Naive thymus-derived CD4-positive, alpha-beta T cell (primary cell): ENCODE measurements at regions not wholly inside any gene's neighbourhood (a gene's known extent, or its start where the extent isn't known, plus 50 kb on each side); places are given as distances from the start of the nearest gene placed in this dataset.

Experiments
- ATAC-seq: fragments of 150-1000 bp; cut with Tn5 transposase; 2 replicates; pipeline ENCODE4 v1.10.0; 2021; ENCODE audit warnings: mild to moderate bottlenecking, moderate library complexity
- CTCF ChIA-PET: fragments of 350-600 bp; sonication (Branson Sonifier 250); formaldehyde crosslinking; loops from one replicate; lab custom pipeline; 2021; ENCODE audit warnings: antibody characterized with exemption; lab: Charles Lee
- POLR2A ChIA-PET: fragments of 350-600 bp; sonication (Branson Sonifier 250); formaldehyde crosslinking; loops from one replicate; lab custom pipeline; 2021; ENCODE audit warnings: antibody characterized with exemption, inconsistent platforms; lab: Charles Lee
- DNase-seq, 9 donors: peaks; one replicate each; pipeline versions ENCODE4 v3.0.0 to v3.0.0-alpha.2; 2020 to 2022; ENCODE audit warnings: mixed read lengths in 1 of 9
- H3K27ac ChIP-seq: one replicate; pipeline ENCODE4 v1.7.0; 2013; ENCODE audit warnings: mild to moderate bottlenecking, low read depth, low read length, moderate library complexity
- H3K27me3 ChIP-seq, 2 donors: one replicate each; pipeline ENCODE4 v1.7.0; 2013; ENCODE audit warnings: low read length in 2 of 2, mild to moderate bottlenecking in 2 of 2, moderate library complexity in 2 of 2; ENCODE audit not compliant: control insufficient read depth in 2 of 2, insufficient read depth in 2 of 2
- H3K36me3 ChIP-seq, 3 experiments: 1 replicate in 2 of 3; 2 replicates in 1 of 3; pipeline ENCODE4 v1.7.0; 2013; ENCODE audit warnings: low read length in 3 of 3, mild to moderate bottlenecking in 3 of 3, moderate library complexity in 1 of 3; ENCODE audit not compliant: insufficient read depth in 3 of 3, control insufficient read depth in 2 of 3
- H3K4me1 ChIP-seq, 2 donors: one replicate each; pipeline ENCODE4 v1.7.0; 2013; ENCODE audit warnings: low read length in 2 of 2, mild to moderate bottlenecking in 2 of 2, moderate library complexity in 1 of 2; ENCODE audit not compliant: control insufficient read depth in 2 of 2, insufficient read depth in 2 of 2
- H3K4me3 ChIP-seq: 2 replicates; pipeline ENCODE4 v1.7.0; 2013; ENCODE audit warnings: mild to moderate bottlenecking, low read length
- H3K9me3 ChIP-seq, 3 experiments: 1 replicate in 2 of 3; 2 replicates in 1 of 3; pipeline ENCODE4 v1.7.0; 2013; ENCODE audit warnings: low read length in 3 of 3; ENCODE audit not compliant: control insufficient read depth in 2 of 3
- H3K27ac Mint-ChIP-seq, 9 donors: one replicate each; pipeline ENCODE4 v1.8.0; 2020 to 2022; ENCODE audit warnings: mixed read lengths in 9 of 9, mild to moderate bottlenecking in 8 of 9, moderate library complexity in 5 of 9, inconsistent platforms in 2 of 9
- H3K27me3 Mint-ChIP-seq, 5 donors: one replicate each; pipeline ENCODE4 v1.8.0; 2021 to 2022; ENCODE audit warnings: mixed read lengths in 5 of 5, mild to moderate bottlenecking in 1 of 5
- H3K36me3 Mint-ChIP-seq, 5 donors: one replicate each; pipeline ENCODE4 v1.8.0; 2020 to 2022; ENCODE audit warnings: mixed read lengths in 5 of 5, mild to moderate bottlenecking in 3 of 5, inconsistent platforms in 1 of 5
- H3K4me1 Mint-ChIP-seq, 7 donors: one replicate each; pipeline ENCODE4 v1.8.0; 2020 to 2022; ENCODE audit warnings: mixed read lengths in 7 of 7, mild to moderate bottlenecking in 3 of 7, inconsistent platforms in 1 of 7
- H3K4me3 Mint-ChIP-seq, 10 donors: one replicate each; pipeline ENCODE4 v1.8.0; 2020 to 2022; ENCODE audit warnings: mild to moderate bottlenecking in 10 of 10, mixed read lengths in 10 of 10, moderate library complexity in 6 of 10, inconsistent platforms in 2 of 10
- H3K9me3 Mint-ChIP-seq, 11 donors: one replicate each; pipeline ENCODE4 v1.8.0; 2020 to 2022; ENCODE audit warnings: mixed read lengths in 11 of 11, mild to moderate bottlenecking in 4 of 11, inconsistent platforms in 1 of 11, moderate library complexity in 1 of 11
- intact Hi-C, 2 donors: fragments of 100-400 bp; cut with micrococcal nuclease; formaldehyde crosslinking; loops; one replicate each; pipeline ENCODE4 v1.15.1; 2023

DNA sequence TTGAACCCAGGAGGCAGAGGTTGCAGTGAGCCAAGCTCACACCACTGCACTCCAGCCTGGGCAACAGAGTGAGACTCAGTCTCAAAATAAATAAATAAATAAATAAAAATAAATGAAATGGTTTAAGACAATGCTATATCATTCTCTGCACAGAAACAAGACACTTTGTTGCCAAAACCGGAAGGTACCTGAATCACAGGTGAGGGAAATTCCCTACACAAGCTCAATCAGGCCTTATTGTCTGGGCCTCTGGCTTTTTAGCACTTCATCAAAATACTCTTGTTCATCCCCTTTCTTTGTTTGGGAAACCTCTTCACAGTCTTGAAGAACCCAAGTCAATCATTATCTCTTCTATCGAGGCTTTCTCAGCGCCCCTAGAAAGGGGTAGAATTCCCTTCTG lies 166.1 kb upstream of the NPSR1 start:
- no peaks in the 10 kb centered on the region for H3K36me3 ChIP-seq
- POLR2A ChIA-PET: no interaction called here
- no peak overlapping the region for H3K4me3 ChIP-seq
- H3K9me3 ChIP-seq: no peaks in the 10 kb centered on the region
- Mint-ChIP-seq H3K27me3 (no peaks in the 10 kb centered on the region), H3K4me3 (no peak overlapping the region), H3K27ac (no peak overlapping the region), H3K9me3 (peaks cover 0 to 12% (median 7%) of the 10 kb centered on the region in 11 donors), H3K4me1 (no peaks in the 10 kb centered on the region), H3K36me3 (no peaks in the 10 kb centered on the region)
- H3K27ac ChIP-seq: no peak overlapping the region
- CTCF ChIA-PET: no interaction called here
- DNase-seq (no peak), ATAC-seq (no peak)
- H3K4me1 ChIP-seq: no peaks in the 10 kb centered on the region
- intact Hi-C loops: no loop called here
- H3K27me3 ChIP-seq: no peaks in the 10 kb centered on the region

GRCh38 chr7:34493752-34494151 lies 164.3 kb upstream of the NPSR1 start:
- DNase-seq (no peak), ATAC-seq (no peak)
- H3K36me3 ChIP-seq: no peaks in the 10 kb centered on the region
- H3K27ac ChIP-seq: no peak overlapping the region
- no peaks in the 10 kb centered on the region for H3K4me1 Mint-ChIP-seq
- H3K27me3 ChIP-seq: no peaks in the 10 kb centered on the region
- no peak overlapping the region for H3K4me3 ChIP-seq
- H3K27ac Mint-ChIP-seq: no peak overlapping the region
- H3K4me3 Mint-ChIP-seq: no peak overlapping the region
- H3K9me3 ChIP-seq: no peaks in the 10 kb centered on the region
- H3K4me1 ChIP-seq: no peaks in the 10 kb centered on the region
- no peaks in the 10 kb centered on the region for H3K27me3 Mint-ChIP-seq
- ChIA-PET POLR2A (no interaction called here), CTCF (no interaction called here)
- H3K36me3 Mint-ChIP-seq: no peaks in the 10 kb centered on the region
- intact Hi-C loops: no loop called here
- peaks cover 2 to 12% (median 7%) of the 10 kb centered on the region in 11 donors for H3K9me3 Mint-ChIP-seq

DNA sequence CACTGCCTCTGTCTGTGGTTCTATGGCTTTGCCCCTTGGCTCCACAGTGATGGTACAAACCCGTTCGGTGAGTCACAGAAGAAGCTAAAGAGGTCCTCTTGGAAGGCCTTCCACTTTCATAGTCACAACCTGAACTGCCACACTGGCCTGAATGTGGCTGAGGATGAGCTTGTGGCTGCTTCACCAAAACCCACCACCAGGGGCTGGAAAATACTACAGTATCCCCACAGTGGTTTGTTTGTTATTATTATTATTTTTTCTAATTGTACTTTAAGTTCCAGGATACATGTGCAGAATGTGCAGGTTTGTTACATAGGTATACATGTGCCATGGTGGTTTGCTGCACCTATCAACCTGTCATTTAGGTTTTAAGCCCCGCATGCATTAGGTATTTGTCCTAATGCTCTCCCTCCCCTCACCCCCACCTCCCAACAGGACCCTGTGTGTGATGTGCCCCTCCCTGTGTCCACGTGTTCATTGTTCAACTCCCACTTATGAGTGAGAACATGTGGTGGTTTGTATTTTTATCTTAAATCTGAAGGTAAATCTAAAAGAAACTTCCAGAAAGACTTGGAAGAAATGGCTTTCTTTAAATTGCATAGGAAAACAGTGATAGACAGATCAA lies 160.8 kb upstream of the NPSR1 start:
- H3K4me3 ChIP-seq: no peak overlapping the region
- peaks cover 2 to 20% (median 5%) of the 10 kb centered on the region in 11 donors for H3K9me3 Mint-ChIP-seq
- no peak overlapping the region for H3K4me3 Mint-ChIP-seq
- no peak overlapping the region for H3K27ac ChIP-seq
- ChIA-PET CTCF (no interaction called here), POLR2A (no interaction called here)
- no peak overlapping the region for H3K27ac Mint-ChIP-seq
- H3K9me3 ChIP-seq: no peaks in the 10 kb centered on the region
- DNase-seq: no peak
- intact Hi-C loops: no loop called here
- no peaks in the 10 kb centered on the region for H3K27me3 ChIP-seq
- H3K4me1 Mint-ChIP-seq: no peaks in the 10 kb centered on the region
- H3K36me3 Mint-ChIP-seq: no peaks in the 10 kb centered on the region
- no peaks in the 10 kb centered on the region for H3K4me1 ChIP-seq
- no peak for ATAC-seq
- H3K27me3 Mint-ChIP-seq: no peaks in the 10 kb centered on the region
- H3K36me3 ChIP-seq: no peaks in the 10 kb centered on the region

GRCh38 chr7:34501156-34501555 lies 156.9 kb upstream of the NPSR1 start:
- POLR2A ChIA-PET: no interaction called here
- H3K36me3 ChIP-seq: no peaks in the 10 kb centered on the region
- Mint-ChIP-seq H3K27ac (no peak overlapping the region), H3K27me3 (no peaks in the 10 kb centered on the region), H3K9me3 (peaks cover 0 to 17% (median 2%) of the 10 kb centered on the region in 11 donors), H3K4me3 (no peak overlapping the region), H3K4me1 (no peaks in the 10 kb centered on the region), H3K36me3 (no peaks in the 10 kb centered on the region)
- no peak for ATAC-seq
- no peaks in the 10 kb centered on the region for H3K9me3 ChIP-seq
- CTCF ChIA-PET: no interaction called here
- intact Hi-C loops: no loop called here
- no peaks in the 10 kb centered on the region for H3K4me1 ChIP-seq
- no peak overlapping the region for H3K27ac ChIP-seq
- no peaks in the 10 kb centered on the region for H3K27me3 ChIP-seq
- H3K4me3 ChIP-seq: no peak overlapping the region
- no peak for DNase-seq

DNA sequence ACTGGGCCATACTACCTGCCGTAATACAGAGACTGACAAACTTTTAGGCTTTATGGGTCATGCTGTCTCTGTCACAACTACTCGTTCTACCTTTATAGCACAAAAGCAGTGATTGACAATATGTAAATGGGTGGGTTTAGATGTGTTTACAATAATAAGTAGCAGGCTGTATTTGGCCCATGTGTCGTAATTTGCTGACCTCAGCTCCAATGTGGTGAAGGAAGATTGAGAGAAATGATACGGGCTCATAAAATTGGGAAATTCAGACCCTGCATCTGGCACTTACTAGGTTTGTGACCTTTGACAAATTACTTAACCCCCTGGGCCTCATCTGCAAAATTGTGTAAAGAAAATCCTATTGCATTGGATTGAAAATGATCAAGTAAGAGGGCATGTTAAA lies 150.8 kb upstream of the NPSR1 start:
- Mint-ChIP-seq H3K9me3 (peaks cover 1 to 20% (median 7%) of the 10 kb centered on the region in 11 donors), H3K36me3 (no peaks in the 10 kb centered on the region), H3K27me3 (peaks cover 0 to 5% (median 0%) of the 10 kb centered on the region in 5 donors), H3K4me3 (no peak overlapping the region), H3K27ac (no peak overlapping the region), H3K4me1 (no peaks in the 10 kb centered on the region)
- Histone ChIP-seq H3K4me1 (no peaks in the 10 kb centered on the region), H3K36me3 (no peaks in the 10 kb centered on the region), H3K27me3 (no peaks in the 10 kb centered on the region), H3K27ac (no peak overlapping the region), H3K4me3 (no peak overlapping the region), H3K9me3 (no peaks in the 10 kb centered on the region)
- ChIA-PET CTCF (no interaction called here), POLR2A (no interaction called here)
- intact Hi-C loops: no loop called here
- DNase-seq: no peak
- no peak for ATAC-seq

- ChIA-PET CTCF (no interaction called here), POLR2A (no interaction called here)
- Histone ChIP-seq H3K4me3 (no peak overlapping the region), H3K27me3 (no peaks in the 10 kb centered on the region), H3K36me3 (no peaks in the 10 kb centered on the region), H3K9me3 (no peaks in the 10 kb centered on the region), H3K4me1 (no peaks in the 10 kb centered on the region), H3K27ac (no peak overlapping the region)
- Mint-ChIP-seq H3K4me1 (no peaks in the 10 kb centered on the region), H3K36me3 (no peaks in the 10 kb centered on the region), H3K27ac (no peak overlapping the region), H3K9me3 (peaks cover 0 to 43% (median 9%) of the 10 kb centered on the region in 11 donors), H3K4me3 (no peak overlapping the region), H3K27me3 (no peaks in the 10 kb centered on the region)
- DNase-seq (no peak), ATAC-seq (no peak)
- intact Hi-C loops: no loop called here
Observed at GRCh38 chr7:34523226-34523918, 134.6 kb upstream of the NPSR1 start.

GRCh38 chr7:34530259-34530658 lies 127.8 kb upstream of the NPSR1 start:
- intact Hi-C loops: no loop called here
- H3K36me3 Mint-ChIP-seq: no peaks in the 10 kb centered on the region
- peaks cover 0 to 33% (median 5%) of the 10 kb centered on the region in 11 donors for H3K9me3 Mint-ChIP-seq
- Histone ChIP-seq H3K4me1 (no peaks in the 10 kb centered on the region), H3K27ac (no peak overlapping the region), H3K27me3 (no peaks in the 10 kb centered on the region), H3K36me3 (no peaks in the 10 kb centered on the region), H3K4me3 (no peak overlapping the region), H3K9me3 (no peaks in the 10 kb centered on the region)
- no peak for ATAC-seq
- ChIA-PET CTCF (no interaction called here), POLR2A (no interaction called here)
- no peak overlapping the region for H3K4me3 Mint-ChIP-seq
- DNase-seq: no peak
- no peaks in the 10 kb centered on the region for H3K27me3 Mint-ChIP-seq
- H3K27ac Mint-ChIP-seq: no peak overlapping the region
- H3K4me1 Mint-ChIP-seq: no peaks in the 10 kb centered on the region
